GM12864 (cell line): ENCODE measurements at regions not wholly inside any gene's neighbourhood (a gene's known extent, or its start where the extent isn't known, plus 50 kb on each side); places are given as distances from the start of the nearest gene placed in this dataset.

Source experiments
- DNase-seq: peaks from one replicate; pipeline ENCODE4 v3.0.0-alpha.2; 2011; ENCODE audit warnings: low read depth
- H3K4me3 ChIP-seq: 2 replicates; pipeline ENCODE4 v1.5.1; 2011; ENCODE audit warnings: mild to moderate bottlenecking, low read depth, low read length, control low read depth
- CTCF ChIP-seq: IDR thresholded peaks from 2 replicates; pipeline ENCODE4 v1.5.1; 2011; ENCODE audit warnings: low read depth, mild to moderate bottlenecking, moderate library complexity, low read length, control low read depth, inconsistent platforms; ENCODE audit errors: missing control alignments

GRCh38 chr11:69423181-69423580 lies 58.3 kb upstream of the LINC01488 start:
- no peak for TF ChIP-seq CTCF
- no peak for DNase-seq
- H3K4me3 ChIP-seq, result no peak overlapping the region

GRCh38 chr11:69423611-69424385 lies 57.7 kb upstream of the LINC01488 start:
- DNase-seq, result no peak
- no peak for TF ChIP-seq CTCF
- no peak overlapping the region for H3K4me3 ChIP-seq

- no peak for TF ChIP-seq CTCF
- no peak for DNase-seq
- H3K4me3 ChIP-seq, result no peak overlapping the region
Observed at GRCh38 chr11:69424748-69425147, 56.7 kb upstream of the LINC01488 start.

- no peak for TF ChIP-seq CTCF
- DNase-seq, result no peak
- no peak overlapping the region for H3K4me3 ChIP-seq
Observed at GRCh38 chr11:69425444-69425843, 56.0 kb upstream of the LINC01488 start.

GRCh38 chr11:69425895-69426544 lies 55.4 kb upstream of the LINC01488 start:
- TF ChIP-seq CTCF, result no peak
- DNase-seq, result no peak

GRCh38 chr11:69427337-69427736 lies 54.1 kb upstream of the LINC01488 start:
- DNase-seq, result no peak
- TF ChIP-seq CTCF, result no peak
- no peak overlapping the region for H3K4me3 ChIP-seq

More at GRCh38 chr11:69425895-69426544, 55.4 kb upstream of the LINC01488 start:
- no peak overlapping the region for H3K4me3 ChIP-seq
